ENCODE measurements at regions not wholly inside any gene's neighbourhood (a gene's known extent, or its start where the extent isn't known, plus 50 kb on each side); places are given as distances from the start of the nearest gene placed in this dataset.

- no peak for TF ChIP-seq CTCF (IDR thresholded peaks at IDR 0.05; ENCODE audit: unreplicated experiment)
These were observed 223.6 kb downstream of the NMUR2 start for GRCh38 chr5:152181461-152181860.

GRCh38 chr5:152178350-152178699 is 226.8 kb downstream of the NMUR2 start:
- no peaks in the 10 kb centered on the region for H3K4me1 Mint-ChIP-seq
- H3K4me3 Mint-ChIP-seq, result no peak overlapping the region
- peaks cover 3% of the 10 kb centered on the region for H3K9me3 Mint-ChIP-seq
- no peak overlapping the region for H3K27ac Mint-ChIP-seq
- H3K36me3 Mint-ChIP-seq, result no peaks in the 10 kb centered on the region
- peaks cover 7% of the 10 kb centered on the region for H3K27me3 Mint-ChIP-seq (ENCODE audit: low read depth)
- no peak for TF ChIP-seq CTCF (IDR thresholded peaks at IDR 0.05; ENCODE audit: unreplicated experiment)
- no peak for DNase-seq (ENCODE audit: low spot score in 2 of 2, unreplicated experiment in 2 of 2)

More at GRCh38 chr5:152181461-152181860, 223.6 kb downstream of the NMUR2 start:
- Mint-ChIP-seq H3K27me3 (ENCODE audit: low read depth) (no peaks in the 10 kb centered on the region), H3K4me1 (no peaks in the 10 kb centered on the region), H3K4me3 (no peak overlapping the region), H3K27ac (no peak overlapping the region), H3K9me3 (no peaks in the 10 kb centered on the region), H3K36me3 (no peaks in the 10 kb centered on the region)
- DNase-seq (ENCODE audit: low spot score in 2 of 2, unreplicated experiment in 2 of 2), result no peak

- Mint-ChIP-seq H3K9me3 (peaks cover 3% of the 10 kb centered on the region), H3K36me3 (no peaks in the 10 kb centered on the region), H3K27ac (no peak overlapping the region), H3K4me3 (no peak overlapping the region), H3K4me1 (no peaks in the 10 kb centered on the region), H3K27me3 (ENCODE audit: low read depth) (peaks cover 7% of the 10 kb centered on the region)
- no peak for DNase-seq (ENCODE audit: low spot score in 2 of 2, unreplicated experiment in 2 of 2)
- no peak for TF ChIP-seq CTCF (IDR thresholded peaks at IDR 0.05; ENCODE audit: unreplicated experiment)
These were observed 227.3 kb downstream of the NMUR2 start for GRCh38 chr5:152177626-152178349.

- Mint-ChIP-seq H3K9me3 (peaks cover 3% of the 10 kb centered on the region), H3K27me3 (ENCODE audit: low read depth) (peaks cover 12% of the 10 kb centered on the region), H3K36me3 (no peaks in the 10 kb centered on the region), H3K4me3 (no peak overlapping the region), H3K4me1 (peaks cover 15% of the 10 kb centered on the region), H3K27ac (no peak overlapping the region)
- no peak for TF ChIP-seq CTCF (IDR thresholded peaks at IDR 0.05; ENCODE audit: unreplicated experiment)
- DNase-seq (ENCODE audit: low spot score in 2 of 2, unreplicated experiment in 2 of 2), result no peak
These were observed 233.2 kb downstream of the NMUR2 start for GRCh38 chr5:152171888-152172287.

- peaks cover 22% of the 10 kb centered on the region for H3K4me1 Mint-ChIP-seq
- peaks cover 3% of the 10 kb centered on the region for H3K9me3 Mint-ChIP-seq
- no peak overlapping the region for H3K27ac Mint-ChIP-seq
- TF ChIP-seq CTCF (IDR thresholded peaks at IDR 0.05; ENCODE audit: unreplicated experiment), result no peak
- DNase-seq (ENCODE audit: low spot score in 2 of 2, unreplicated experiment in 2 of 2), result peak in 1 of 2 experiments; percentile 53
- peaks cover 10% of the 10 kb centered on the region for H3K27me3 Mint-ChIP-seq (ENCODE audit: low read depth)
- no peaks in the 10 kb centered on the region for H3K36me3 Mint-ChIP-seq
- no peak overlapping the region for H3K4me3 Mint-ChIP-seq
These were observed 234.7 kb downstream of the NMUR2 start for GRCh38 chr5:152170350-152170749.

Data from mesothelial cell of epicardium (in vitro differentiated cells).